Fibroblast of lung (primary cell): ENCODE measurements at regions not wholly inside any gene's neighbourhood (a gene's known extent, or its start where the extent isn't known, plus 50 kb on each side); places are given as distances from the start of the nearest gene placed in this dataset.

Experiments
- DNase-seq, 2 donors: peaks; one replicate each; pipeline versions ENCODE4 v3.0.0 to v3.0.0-alpha.2; 2010; ENCODE audit warnings: low read depth in 2 of 2
- H2AFZ ChIP-seq: 2 replicates; pipeline ENCODE4 v1.5.1; 2012; ENCODE audit warnings: low read length, control low read depth, inconsistent platforms
- H3K27ac ChIP-seq: 2 replicates; pipeline ENCODE4 v1.5.1; 2011; ENCODE audit warnings: low read length, control low read depth; ENCODE audit not compliant: insufficient read depth
- H3K27me3 ChIP-seq: 2 replicates; pipeline ENCODE4 v1.5.1; 2011; ENCODE audit warnings: mild to moderate bottlenecking, low read length; ENCODE audit not compliant: control insufficient read depth, insufficient read depth
- H3K36me3 ChIP-seq: 2 replicates; pipeline ENCODE4 v1.5.1; 2011; ENCODE audit warnings: low read length; ENCODE audit not compliant: control insufficient read depth, insufficient read depth
- H3K4me1 ChIP-seq: 2 replicates; pipeline ENCODE4 v1.5.1; 2011; ENCODE audit warnings: low read length; ENCODE audit not compliant: control insufficient read depth, insufficient read depth; ENCODE audit errors: extremely low read depth
- H3K4me2 ChIP-seq: 2 replicates; pipeline ENCODE4 v1.5.1; 2011; ENCODE audit warnings: low read length, control low read depth; ENCODE audit not compliant: insufficient read depth; ENCODE audit errors: extremely low read depth
- H3K4me3 ChIP-seq, 4 experiments: fragments of 200-600 bp in 1 of 4; sonication (generic) in 1 of 4; replicated peaks in 1 of 4; 2 replicates each; pipeline ENCODE4 v1.5.1; 2011 to 2016; ENCODE audit warnings: low read length in 4 of 4, low read depth in 3 of 4, mild to moderate bottlenecking in 3 of 4, control low read depth in 2 of 4, inconsistent platforms in 1 of 4, mixed read lengths in 1 of 4; ENCODE audit not compliant: insufficient read depth in 1 of 4; ENCODE audit errors: control extremely low read depth in 1 of 4
- H3K79me2 ChIP-seq: 2 replicates; pipeline ENCODE4 v1.5.1; 2012; ENCODE audit warnings: mild to moderate bottlenecking, low read length, inconsistent platforms; ENCODE audit not compliant: control insufficient read depth, insufficient read depth
- H3K9ac ChIP-seq: 2 replicates; pipeline ENCODE4 v1.5.1; 2011; ENCODE audit warnings: mild to moderate bottlenecking, low read length, control low read depth; ENCODE audit not compliant: insufficient read depth
- H3K9me3 ChIP-seq: 2 replicates; pipeline ENCODE4 v1.5.1; 2012; ENCODE audit warnings: low read depth, low read length; ENCODE audit not compliant: control insufficient read depth, insufficient read depth
- H4K20me1 ChIP-seq: 2 replicates; pipeline ENCODE4 v1.5.1; 2011; ENCODE audit warnings: low read length; ENCODE audit not compliant: control insufficient read depth, insufficient read depth; ENCODE audit errors: extremely low read depth
- EZH2 ChIP-seq: IDR thresholded peaks from 2 replicates; pipeline ENCODE4 v1.5.1; 2012; ENCODE audit warnings: low read length, control low read depth, mild to moderate bottlenecking; ENCODE audit errors: missing control alignments
- TF ChIP-seq, protein P1 (sequence below), 2 donors: IDR thresholded peaks in 1 of 2; conservative IDR thresholded peaks in 1 of 2; 1 replicate in 1 of 2; 2 replicates in 1 of 2; pipeline ENCODE4 v1.5.1; 2011 to 2012; ENCODE audit warnings: low read length in 2 of 2, control low read depth in 1 of 2, inconsistent platforms in 1 of 2, low read depth in 1 of 2, mild to moderate bottlenecking in 1 of 2

DNA sequence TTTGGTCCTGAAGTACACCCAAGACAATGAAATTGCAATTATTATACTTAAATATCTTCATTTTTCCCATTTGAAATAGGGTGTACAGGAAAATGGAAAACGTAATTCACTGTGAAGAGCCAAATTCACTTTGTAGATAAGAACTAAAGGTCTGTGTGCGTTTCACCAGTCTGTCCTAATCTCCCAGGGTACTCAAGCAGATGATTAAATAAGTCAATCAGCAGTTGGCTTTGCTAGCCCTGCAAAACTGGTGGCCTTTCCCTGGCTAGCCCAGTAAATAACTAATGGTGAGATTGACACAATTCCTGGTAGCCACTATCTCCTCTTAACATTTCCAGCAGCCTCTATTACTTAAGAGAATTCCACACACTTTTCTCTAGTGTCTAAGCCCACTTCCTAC, 389.3 kb downstream of the TBL1XR1 start:
- Histone ChIP-seq H3K27ac (no peak overlapping the region), H3K4me3 (no peak overlapping the region), H3K9ac (no peak overlapping the region), H3K27me3 (no peaks in the 10 kb centered on the region), H3K9me3 (no peaks in the 10 kb centered on the region), H2AFZ (no peak overlapping the region), H4K20me1 (no peaks in the 10 kb centered on the region), H3K4me1 (no peaks in the 10 kb centered on the region), H3K4me2 (no peak overlapping the region), H3K36me3 (no peaks in the 10 kb centered on the region), H3K79me2 (no peaks in the 10 kb centered on the region)
- TF ChIP-seq, protein P1, sequence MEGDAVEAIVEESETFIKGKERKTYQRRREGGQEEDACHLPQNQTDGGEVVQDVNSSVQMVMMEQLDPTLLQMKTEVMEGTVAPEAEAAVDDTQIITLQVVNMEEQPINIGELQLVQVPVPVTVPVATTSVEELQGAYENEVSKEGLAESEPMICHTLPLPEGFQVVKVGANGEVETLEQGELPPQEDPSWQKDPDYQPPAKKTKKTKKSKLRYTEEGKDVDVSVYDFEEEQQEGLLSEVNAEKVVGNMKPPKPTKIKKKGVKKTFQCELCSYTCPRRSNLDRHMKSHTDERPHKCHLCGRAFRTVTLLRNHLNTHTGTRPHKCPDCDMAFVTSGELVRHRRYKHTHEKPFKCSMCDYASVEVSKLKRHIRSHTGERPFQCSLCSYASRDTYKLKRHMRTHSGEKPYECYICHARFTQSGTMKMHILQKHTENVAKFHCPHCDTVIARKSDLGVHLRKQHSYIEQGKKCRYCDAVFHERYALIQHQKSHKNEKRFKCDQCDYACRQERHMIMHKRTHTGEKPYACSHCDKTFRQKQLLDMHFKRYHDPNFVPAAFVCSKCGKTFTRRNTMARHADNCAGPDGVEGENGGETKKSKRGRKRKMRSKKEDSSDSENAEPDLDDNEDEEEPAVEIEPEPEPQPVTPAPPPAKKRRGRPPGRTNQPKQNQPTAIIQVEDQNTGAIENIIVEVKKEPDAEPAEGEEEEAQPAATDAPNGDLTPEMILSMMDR (conservative IDR thresholded peaks at IDR 0.05 in 1 of 2, IDR thresholded peaks at IDR 0.05 in 1 of 2; ENCODE audit: low read depth in 1 of 2, low read length in 2 of 2): no peak
- no peak for TF ChIP-seq EZH2
- DNase-seq: no peak

DNA sequence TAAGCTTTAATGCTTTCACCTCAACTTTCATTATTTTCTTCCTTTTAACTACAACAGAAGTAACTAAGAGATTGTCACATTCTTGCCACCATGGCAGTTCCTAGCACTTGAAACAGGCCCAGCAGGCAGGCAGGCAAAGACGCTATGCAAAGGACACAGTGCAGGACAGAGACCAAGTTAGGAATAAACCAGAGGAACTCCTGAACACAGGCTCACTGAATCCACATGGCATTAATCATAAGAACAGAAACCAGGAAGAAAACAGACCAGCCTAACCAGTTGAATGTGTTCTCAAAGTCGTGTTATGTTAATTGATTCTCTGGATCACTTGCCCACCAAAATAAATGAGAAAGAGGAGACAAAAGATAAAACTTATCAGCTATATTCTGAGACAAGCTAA, 397.6 kb downstream of the TBL1XR1 start:
- DNase-seq: no peak
- Histone ChIP-seq H3K79me2 (no peaks in the 10 kb centered on the region), H3K4me1 (no peaks in the 10 kb centered on the region), H3K9me3 (no peaks in the 10 kb centered on the region), H3K27ac (no peak overlapping the region), H3K4me3 (no peak overlapping the region), H3K4me2 (no peak overlapping the region), H4K20me1 (no peaks in the 10 kb centered on the region), H3K27me3 (no peaks in the 10 kb centered on the region), H3K36me3 (no peaks in the 10 kb centered on the region), H2AFZ (no peak overlapping the region), H3K9ac (no peak overlapping the region)
- no peak for TF ChIP-seq EZH2
- TF ChIP-seq, protein P1 (conservative IDR thresholded peaks at IDR 0.05 in 1 of 2, IDR thresholded peaks at IDR 0.05 in 1 of 2; ENCODE audit: low read depth in 1 of 2, low read length in 2 of 2): no peak

DNA sequence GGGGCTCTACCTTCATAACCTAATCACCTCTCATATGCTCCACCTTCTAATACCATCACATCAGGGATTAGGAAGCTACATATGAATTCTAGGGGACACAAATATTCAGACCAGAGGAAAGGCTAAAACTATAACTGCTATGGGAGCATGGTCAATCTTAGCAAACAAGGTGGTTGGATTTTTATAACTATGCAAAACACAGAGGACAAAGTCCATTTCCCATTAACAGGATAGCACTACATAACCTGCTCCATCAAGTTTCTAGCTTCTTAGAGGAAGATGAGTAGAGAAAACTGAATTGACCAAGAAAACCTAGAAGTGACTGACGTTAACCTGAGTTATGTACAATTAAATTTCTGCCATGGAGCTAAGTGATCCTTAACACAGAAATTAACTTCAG, 398.6 kb downstream of the TBL1XR1 start:
- Histone ChIP-seq H3K9me3 (no peaks in the 10 kb centered on the region), H3K27me3 (no peaks in the 10 kb centered on the region), H3K9ac (no peak overlapping the region), H3K4me3 (no peak overlapping the region), H2AFZ (no peak overlapping the region), H3K36me3 (no peaks in the 10 kb centered on the region), H3K4me2 (no peak overlapping the region), H3K4me1 (no peaks in the 10 kb centered on the region), H4K20me1 (no peaks in the 10 kb centered on the region), H3K79me2 (no peaks in the 10 kb centered on the region), H3K27ac (no peak overlapping the region)
- DNase-seq: no peak
- no peak for TF ChIP-seq EZH2
